Erythroblast (primary cell): ENCODE measurements at regions not wholly inside any gene's neighbourhood (a gene's known extent, or its start where the extent isn't known, plus 50 kb on each side); places are given as distances from the start of the nearest gene placed in this dataset.

ENCODE experiments used
- GATA1 ChIP-seq: IDR thresholded peaks from 2 replicates; pipeline ENCODE4 v1.6.1; 2011; ENCODE audit warnings: low read depth, mild to moderate bottlenecking, control low read depth, low read length, moderate library complexity
- POLR2A ChIP-seq: IDR thresholded peaks from 2 replicates; pipeline ENCODE4 v1.6.1; 2011; ENCODE audit warnings: mild to moderate bottlenecking, low read length

- no peak for TF ChIP-seq POLR2A
- no peak for TF ChIP-seq GATA1
Observed at GRCh38 chr2:11976073-11976472, 229.6 kb downstream of the LPIN1 start.
